SK-N-SH (cell line): ENCODE measurements at regions not wholly inside any gene's neighbourhood (a gene's known extent, or its start where the extent isn't known, plus 50 kb on each side); places are given as distances from the start of the nearest gene placed in this dataset.

Experiments
- CTCF ChIA-PET: fragments of 300-600, 350-600 bp; formaldehyde crosslinking; extraction: SDS; loops from one replicate; lab custom pipeline; 2021; lab: Yijun Ruan, JAX
- POLR2A ChIA-PET: fragments of 350-600 bp; sonication (Branson Sonifier 250); formaldehyde crosslinking; extraction: SDS; loops from one replicate; lab custom pipeline; 2020; ENCODE audit warnings: antibody characterized with exemption, inconsistent platforms; lab: Yijun Ruan, JAX
- DNase-seq: peaks from one replicate; pipeline ENCODE4 v3.0.0; 2012
- H2AFZ ChIP-seq: fragments of 200-600 bp; sonication (generic); 2 replicates; pipeline ENCODE4 v1.8.1; 2016; ENCODE audit warnings: antibody characterized with exemption, mild to moderate bottlenecking, low read depth
- H3F3A ChIP-seq: fragments of 200-600 bp; sonication (generic); replicated peaks from 2 replicates; pipeline ENCODE3; 2016; ENCODE audit warnings: antibody characterized with exemption, mild to moderate bottlenecking; ENCODE audit not compliant: insufficient read depth
- H3K27ac ChIP-seq, 2 experiments: fragments of 200-500 bp in 1 of 2; fragments of 200-600 bp in 1 of 2; sonication (Bioruptor generic) in 1 of 2; sonication (generic), shearing (Covaris generic) in 1 of 2; 2 replicates each; pipeline versions ENCODE4 v1.5.1 to v1.6.1; 2014 to 2016; ENCODE audit warnings: low read depth in 2 of 2, inconsistent platforms in 1 of 2, low read length in 1 of 2, mild to moderate bottlenecking in 1 of 2, mixed read lengths in 1 of 2
- H3K27me3 ChIP-seq: fragments of 200-600 bp; sonication (generic), shearing (Covaris generic); 2 replicates; pipeline ENCODE4 v1.6.1; 2016; ENCODE audit warnings: mixed run types; ENCODE audit not compliant: insufficient read depth
- H3K36me3 ChIP-seq, 2 experiments: fragments of 200-500 bp in 1 of 2; fragments of 200-600 bp in 1 of 2; sonication (Bioruptor generic) in 1 of 2; sonication (generic) in 1 of 2; replicated peaks in 1 of 2; 2 replicates each; pipeline versions ENCODE3 to v1.5.1; 2014 to 2016; ENCODE audit warnings: low read length in 1 of 2, mild to moderate bottlenecking in 1 of 2; ENCODE audit not compliant: insufficient read depth in 2 of 2, control insufficient read depth in 1 of 2
- H3K4me1 ChIP-seq, 2 experiments: fragments of 200-500 bp in 1 of 2; fragments of 200-600 bp in 1 of 2; sonication (Bioruptor generic) in 1 of 2; sonication (generic), shearing (Covaris generic) in 1 of 2; 2 replicates each; pipeline versions ENCODE4 v1.5.1 to v1.6.1; 2014 to 2016; ENCODE audit warnings: low read depth in 1 of 2, low read length in 1 of 2, mixed run types in 1 of 2; ENCODE audit not compliant: insufficient read depth in 2 of 2, control insufficient read depth in 1 of 2
- H3K4me2 ChIP-seq: fragments of 200-600 bp; sonication (generic), shearing (Covaris generic); 2 replicates; pipeline ENCODE4 v1.6.1; 2017; ENCODE audit warnings: mixed run types
- H3K4me3 ChIP-seq, 2 experiments: fragments of 200-500 bp in 1 of 2; fragments of 200-600 bp in 1 of 2; sonication (Bioruptor generic) in 1 of 2; sonication (generic), shearing (Covaris generic) in 1 of 2; 2 replicates each; pipeline versions ENCODE4 v1.5.1 to v1.8.1; 2014 to 2016; ENCODE audit warnings: low read depth in 2 of 2, inconsistent platforms in 1 of 2, low read length in 1 of 2, mild to moderate bottlenecking in 1 of 2, mixed read lengths in 1 of 2, moderate library complexity in 1 of 2
- H3K79me2 ChIP-seq: fragments of 200-600 bp; sonication (generic); 2 replicates; pipeline ENCODE4 v1.8.1; 2017; ENCODE audit warnings: mild to moderate bottlenecking; ENCODE audit not compliant: insufficient read depth
- H3K9ac ChIP-seq: fragments of 200-600 bp; sonication (generic); 2 replicates; pipeline ENCODE4 v1.6.1; 2017; ENCODE audit warnings: mixed run types
- H3K9me2 ChIP-seq: fragments of 200-600 bp; sonication (generic); 2 replicates; pipeline ENCODE4 v1.6.1; 2017; ENCODE audit warnings: mixed run types
- H3K9me3 ChIP-seq: fragments of 200-600 bp; sonication (generic); 2 replicates; pipeline ENCODE4 v1.6.1; 2017; ENCODE audit warnings: mixed run types, mild to moderate bottlenecking, moderate library complexity
- H4K20me1 ChIP-seq: fragments of 200-600 bp; sonication (generic); 2 replicates; pipeline ENCODE4 v1.6.1; 2017; ENCODE audit warnings: mild to moderate bottlenecking, mixed run types; ENCODE audit not compliant: insufficient read depth
- CHD2 ChIP-seq: fragments of 150-350 bp; IDR thresholded peaks from 2 replicates; pipeline ENCODE4 v1.6.1; 2018; ENCODE audit warnings: low read length; ENCODE audit not compliant: partially characterized antibody
- EZH2phosphoT487 ChIP-seq: fragments of 200-600 bp; sonication (generic); IDR thresholded peaks from 2 replicates; pipeline ENCODE4 v1.6.1; 2017; ENCODE audit warnings: low read depth, mixed run types, mild to moderate bottlenecking, antibody characterized with exemption, moderate library complexity, borderline replicate concordance
- FOSL2 ChIP-seq: IDR thresholded peaks from 2 replicates; pipeline ENCODE4 v1.4.0; 2012; ENCODE audit warnings: low read depth, mild to moderate bottlenecking, moderate library complexity, borderline replicate concordance
- GABPA ChIP-seq: IDR thresholded peaks from 2 replicates; pipeline ENCODE4 v1.4.0; 2012; ENCODE audit warnings: low read depth, mild to moderate bottlenecking
- JUND ChIP-seq: IDR thresholded peaks from 2 replicates; pipeline ENCODE4 v1.4.0; 2012
- MEF2A ChIP-seq: IDR thresholded peaks from 2 replicates; pipeline ENCODE4 v1.4.0; 2012; ENCODE audit warnings: low read depth, borderline replicate concordance
- PBX3 ChIP-seq: IDR thresholded peaks from 2 replicates; pipeline ENCODE4; 2012
- RCOR1 ChIP-seq: fragments of 150-350 bp; IDR thresholded peaks from 2 replicates; pipeline ENCODE4 v1.6.1; 2017; ENCODE audit warnings: antibody characterized with exemption, low read length
- RFX5 ChIP-seq: IDR thresholded peaks from 2 replicates; pipeline ENCODE4 v1.6.1; 2012; ENCODE audit warnings: mild to moderate bottlenecking, improper control_type of control experiment, low read length
- SMC3 ChIP-seq: IDR thresholded peaks from 2 replicates; pipeline ENCODE4 v1.6.1; 2012; ENCODE audit warnings: low read depth, low read length, improper control_type of control experiment
- TEAD4 ChIP-seq: IDR thresholded peaks from 2 replicates; pipeline ENCODE4 v1.4.0; 2012; ENCODE audit warnings: mild to moderate bottlenecking, borderline replicate concordance; ENCODE audit not compliant: insufficient read depth
- WGBS: methylation state at CpG from one replicate; pipeline ENCODE4 v1.1.6; 2017; ENCODE audit warnings: low lambda C conversion rate; 5-methylcytosine and 5-hydroxymethylcytosine counted together
- TF ChIP-seq, protein P1 (sequence below): IDR thresholded peaks from 2 replicates; pipeline ENCODE4 v1.4.0; 2012; ENCODE audit warnings: low read depth, borderline replicate concordance
- TF ChIP-seq, protein P2 (sequence below): IDR thresholded peaks from 2 replicates; pipeline ENCODE4 v1.4.0; 2012; ENCODE audit warnings: low read depth, borderline replicate concordance

DNA sequence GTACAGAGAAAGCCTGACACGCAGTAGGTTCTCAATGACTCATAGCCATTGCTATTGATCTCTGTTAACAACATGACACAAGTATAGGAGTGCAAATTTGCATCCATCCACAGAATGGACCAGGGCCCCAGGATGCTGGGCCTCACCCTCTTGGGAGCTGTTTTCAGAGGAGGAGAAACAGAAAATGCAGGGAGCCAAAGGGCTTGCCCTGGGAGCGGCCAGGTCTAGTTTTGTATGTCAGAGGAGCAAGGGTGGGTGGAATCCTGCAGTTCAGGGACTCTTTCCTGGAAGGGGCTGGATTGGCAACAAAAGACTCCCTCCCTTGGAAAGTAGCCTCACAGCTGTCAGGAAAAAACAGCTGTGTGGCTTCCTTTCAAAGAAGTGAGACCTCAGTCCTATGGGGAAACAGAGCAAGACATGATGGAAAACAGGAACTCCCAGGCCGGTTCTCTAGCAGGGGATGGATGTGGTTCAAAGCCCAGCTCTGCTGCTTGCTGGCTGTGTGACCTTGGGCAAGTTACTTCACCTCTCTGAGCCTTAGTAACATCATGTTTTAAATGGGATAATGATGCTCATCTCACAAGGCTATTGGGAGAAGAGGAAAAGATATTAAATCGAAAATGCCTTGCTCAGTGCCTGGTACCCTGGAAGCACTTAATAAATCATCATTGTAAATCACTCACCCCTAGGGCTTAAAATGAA, 50.5 kb upstream of the SH3PXD2B start:
- H3K9ac ChIP-seq: no peak overlapping the region
- H3K27me3 ChIP-seq: peaks cover 4% of the 10 kb centered on the region; the same call in 1 of the 2 replicates
- H3F3A ChIP-seq: no peaks in the 10 kb centered on the region

DNA sequence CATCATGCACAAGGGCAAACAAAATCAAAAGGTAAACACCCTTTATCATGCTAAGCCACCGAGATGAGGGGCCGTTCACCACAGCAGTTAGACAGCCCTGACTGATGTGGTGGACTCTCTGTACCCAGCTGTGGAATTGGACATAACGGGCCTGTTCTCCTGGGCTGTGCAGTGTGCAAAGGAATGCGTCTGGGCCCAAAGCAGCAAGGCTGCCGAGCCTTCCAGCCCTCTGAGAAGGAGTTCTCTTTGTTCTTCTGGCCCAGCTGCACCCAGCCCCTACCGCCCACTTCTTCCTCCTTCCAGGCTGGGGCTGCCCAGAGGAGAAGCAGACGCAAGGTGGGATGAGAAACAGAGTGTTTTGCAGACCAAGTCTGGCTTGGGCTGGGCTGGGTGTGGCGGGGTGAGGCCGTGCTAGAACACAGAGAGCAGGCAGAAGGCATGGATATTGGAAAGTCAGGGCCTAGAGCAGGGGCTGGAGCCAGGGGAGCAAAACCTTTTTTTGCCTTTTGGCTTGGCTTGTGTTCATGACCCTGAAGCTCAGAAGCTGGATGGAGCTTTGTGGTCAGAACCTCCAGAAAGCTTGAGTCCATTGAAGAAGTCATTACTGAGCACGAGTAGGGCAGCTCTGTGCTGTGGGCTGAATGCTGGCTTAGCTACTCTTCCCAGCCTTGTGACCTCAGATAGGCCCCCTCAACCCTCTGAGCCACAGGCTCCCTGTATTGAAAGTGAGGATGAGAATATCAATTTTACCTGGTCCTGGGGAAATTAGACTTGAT, 49.8 kb upstream of the SH3PXD2B start:
- ChIA-PET POLR2A (interaction anchor here (0.6 kb wide), 1 partner anchor 29 kb away, joined by 3 read pairs; no protein-coding TSS in a partner anchor), CTCF (interaction anchor here (0.9 kb wide), 1 partner anchor 203 kb away, joined by 3 read pairs; no protein-coding TSS in a partner anchor)
- TF ChIP-seq RFX5 (no peak), RCOR1 (no peak), CHD2 (no peak), MEF2A (no peak), JUND (no peak)
- TF ChIP-seq, protein P1, sequence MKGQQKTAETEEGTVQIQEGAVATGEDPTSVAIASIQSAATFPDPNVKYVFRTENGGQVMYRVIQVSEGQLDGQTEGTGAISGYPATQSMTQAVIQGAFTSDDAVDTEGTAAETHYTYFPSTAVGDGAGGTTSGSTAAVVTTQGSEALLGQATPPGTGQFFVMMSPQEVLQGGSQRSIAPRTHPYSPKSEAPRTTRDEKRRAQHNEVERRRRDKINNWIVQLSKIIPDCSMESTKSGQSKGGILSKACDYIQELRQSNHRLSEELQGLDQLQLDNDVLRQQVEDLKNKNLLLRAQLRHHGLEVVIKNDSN: no peak
- TF ChIP-seq, protein P2, sequence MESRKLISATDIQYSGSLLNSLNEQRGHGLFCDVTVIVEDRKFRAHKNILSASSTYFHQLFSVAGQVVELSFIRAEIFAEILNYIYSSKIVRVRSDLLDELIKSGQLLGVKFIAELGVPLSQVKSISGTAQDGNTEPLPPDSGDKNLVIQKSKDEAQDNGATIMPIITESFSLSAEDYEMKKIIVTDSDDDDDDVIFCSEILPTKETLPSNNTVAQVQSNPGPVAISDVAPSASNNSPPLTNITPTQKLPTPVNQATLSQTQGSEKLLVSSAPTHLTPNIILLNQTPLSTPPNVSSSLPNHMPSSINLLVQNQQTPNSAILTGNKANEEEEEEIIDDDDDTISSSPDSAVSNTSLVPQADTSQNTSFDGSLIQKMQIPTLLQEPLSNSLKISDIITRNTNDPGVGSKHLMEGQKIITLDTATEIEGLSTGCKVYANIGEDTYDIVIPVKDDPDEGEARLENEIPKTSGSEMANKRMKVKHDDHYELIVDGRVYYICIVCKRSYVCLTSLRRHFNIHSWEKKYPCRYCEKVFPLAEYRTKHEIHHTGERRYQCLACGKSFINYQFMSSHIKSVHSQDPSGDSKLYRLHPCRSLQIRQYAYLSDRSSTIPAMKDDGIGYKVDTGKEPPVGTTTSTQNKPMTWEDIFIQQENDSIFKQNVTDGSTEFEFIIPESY: no peak
- no peaks in the 10 kb centered on the region for H4K20me1 ChIP-seq
- no peaks in the 10 kb centered on the region for H3K9me3 ChIP-seq
- no peak overlapping the region for H3K27ac ChIP-seq
- WGBS: 72% methylated on average over 9 of the region's 10 CpGs
- H3K4me1 ChIP-seq: no peaks in the 10 kb centered on the region
- H3K9me2 ChIP-seq: no peaks in the 10 kb centered on the region
- H3K79me2 ChIP-seq: no peaks in the 10 kb centered on the region
- no peaks in the 10 kb centered on the region for H3F3A ChIP-seq
- DNase-seq: no peak
- H3K4me3 ChIP-seq: no peak overlapping the region
- no peaks in the 10 kb centered on the region for H3K36me3 ChIP-seq
- peaks cover 4% of the 10 kb centered on the region; the same call in 1 of the 2 replicates for H3K27me3 ChIP-seq
- no peak overlapping the region for H3K4me2 ChIP-seq
- no peak overlapping the region for H3K9ac ChIP-seq
- no peak overlapping the region for H2AFZ ChIP-seq

More for the DNA sequence above, 50.5 kb upstream of the SH3PXD2B start:
- H3K4me2 ChIP-seq: no peak overlapping the region
- H3K27ac ChIP-seq: no peak overlapping the region
- no peaks in the 10 kb centered on the region for H3K79me2 ChIP-seq
- no peak for DNase-seq
- H4K20me1 ChIP-seq: no peaks in the 10 kb centered on the region
- H3K36me3 ChIP-seq: no peaks in the 10 kb centered on the region
- ChIA-PET CTCF (interaction anchor here (0.9 kb wide), 1 partner anchor 202 kb away, joined by 3 read pairs; no protein-coding TSS in a partner anchor), POLR2A (interaction anchor here (0.6 kb wide), 1 partner anchor 28 kb away, joined by 3 read pairs; no protein-coding TSS in a partner anchor)
- TF ChIP-seq RFX5 (no peak), GABPA (no peak), SMC3 (no peak), PBX3 (no peak), MEF2A (no peak), TEAD4 (no peak), JUND (no peak), FOSL2 (no peak), EZH2phosphoT487 (no peak)
- no peak overlapping the region for H3K4me3 ChIP-seq
- no peaks in the 10 kb centered on the region for H3K9me2 ChIP-seq
- no peak overlapping the region for H2AFZ ChIP-seq
- no peaks in the 10 kb centered on the region for H3K9me3 ChIP-seq
- 47% methylated on average over 4 of the region's 4 CpGs for WGBS
- no peaks in the 10 kb centered on the region for H3K4me1 ChIP-seq
